ENCODE measurements at regions not wholly inside any gene's neighbourhood (a gene's known extent, or its start where the extent isn't known, plus 50 kb on each side); places are given as distances from the start of the nearest gene placed in this dataset.

GRCh38 chr12:108046135-108046534, 83.0 kb upstream of the WSCD2 start:
- Histone ChIP-seq H3K79me2 (ENCODE audit: control insufficient read depth, low read length) (no peaks in the 10 kb centered on the region), H3K4me1 (ENCODE audit: control insufficient read depth, low read length) (no peaks in the 10 kb centered on the region), H3K9me2 (replicated peaks; ENCODE audit: control insufficient read depth, low read length) (no peaks in the 10 kb centered on the region), H3K9me3 (ENCODE audit: control insufficient read depth, insufficient read depth, low read length) (no peaks in the 10 kb centered on the region), H3K27me3 (ENCODE audit: control insufficient read depth, low read length) (peaks cover 5% of the 10 kb centered on the region), H3K36me3 (ENCODE audit: control insufficient read depth, low read length) (no peaks in the 10 kb centered on the region), H3K4me3 (ENCODE audit: low read length) (no peak overlapping the region), H3F3A (ENCODE audit: control insufficient read depth, insufficient read depth) (no peaks in the 10 kb centered on the region), H3K4me2 (ENCODE audit: low read length) (no peak overlapping the region), H3K27ac (ENCODE audit: low read depth, low read length) (no peak overlapping the region), H4K20me1 (ENCODE audit: control insufficient read depth, insufficient read depth, low read depth, low read length) (no peaks in the 10 kb centered on the region)
- TF ChIP-seq EZH2phosphoT487 (IDR thresholded peaks at IDR 0.05; ENCODE audit: borderline replicate concordance, low read length) (no peak), CTCF (IDR thresholded peaks at IDR 0.05; ENCODE audit: low read depth, low read length, poor library complexity, severe bottlenecking) (no peak)

- no peaks in the 10 kb centered on the region for H3K9me2 ChIP-seq (replicated peaks; ENCODE audit: control insufficient read depth, low read length)
These were observed 82.4 kb upstream of the WSCD2 start for GRCh38 chr12:108046650-108047049.

GRCh38 chr12:108047071-108047550, 82.0 kb upstream of the WSCD2 start:
- H3K27ac ChIP-seq (ENCODE audit: low read depth, low read length), result no peak overlapping the region
- no peaks in the 10 kb centered on the region for H3F3A ChIP-seq (ENCODE audit: control insufficient read depth, insufficient read depth)
- no peak overlapping the region for H3K4me2 ChIP-seq (ENCODE audit: low read length)
- no peaks in the 10 kb centered on the region for H4K20me1 ChIP-seq (ENCODE audit: control insufficient read depth, insufficient read depth, low read depth, low read length)
- no peaks in the 10 kb centered on the region for H3K9me2 ChIP-seq (replicated peaks; ENCODE audit: control insufficient read depth, low read length)
- TF ChIP-seq CTCF (IDR thresholded peaks at IDR 0.05; ENCODE audit: low read depth, low read length, poor library complexity, severe bottlenecking), result no peak
- H3K9me3 ChIP-seq (ENCODE audit: control insufficient read depth, insufficient read depth, low read length), result no peaks in the 10 kb centered on the region
- peaks cover 5% of the 10 kb centered on the region for H3K27me3 ChIP-seq (ENCODE audit: control insufficient read depth, low read length)
- no peaks in the 10 kb centered on the region for H3K4me1 ChIP-seq (ENCODE audit: control insufficient read depth, low read length)
- no peaks in the 10 kb centered on the region for H3K79me2 ChIP-seq (ENCODE audit: control insufficient read depth, low read length)
- H3K36me3 ChIP-seq (ENCODE audit: control insufficient read depth, low read length), result no peaks in the 10 kb centered on the region
- H3K4me3 ChIP-seq (ENCODE audit: low read length), result no peak overlapping the region

More at GRCh38 chr12:108046650-108047049, 82.4 kb upstream of the WSCD2 start:
- Histone ChIP-seq H3K36me3 (ENCODE audit: control insufficient read depth, low read length) (no peaks in the 10 kb centered on the region), H3K27ac (ENCODE audit: low read depth, low read length) (no peak overlapping the region), H3K4me3 (ENCODE audit: low read length) (no peak overlapping the region), H4K20me1 (ENCODE audit: control insufficient read depth, insufficient read depth, low read depth, low read length) (no peaks in the 10 kb centered on the region), H3K4me1 (ENCODE audit: control insufficient read depth, low read length) (no peaks in the 10 kb centered on the region), H3K79me2 (ENCODE audit: control insufficient read depth, low read length) (no peaks in the 10 kb centered on the region), H3K9me3 (ENCODE audit: control insufficient read depth, insufficient read depth, low read length) (no peaks in the 10 kb centered on the region), H3K27me3 (ENCODE audit: control insufficient read depth, low read length) (peaks cover 5% of the 10 kb centered on the region), H3K4me2 (ENCODE audit: low read length) (no peak overlapping the region), H3F3A (ENCODE audit: control insufficient read depth, insufficient read depth) (no peaks in the 10 kb centered on the region)
- TF ChIP-seq CTCF (IDR thresholded peaks at IDR 0.05; ENCODE audit: low read depth, low read length, poor library complexity, severe bottlenecking) (no peak), EZH2phosphoT487 (IDR thresholded peaks at IDR 0.05; ENCODE audit: borderline replicate concordance, low read length) (no peak)

- Histone ChIP-seq H3K27me3 (ENCODE audit: control insufficient read depth, low read length) (peaks cover 8% of the 10 kb centered on the region), H3K9me2 (replicated peaks; ENCODE audit: control insufficient read depth, low read length) (no peaks in the 10 kb centered on the region)
These were observed 80.4 kb upstream of the WSCD2 start for GRCh38 chr12:108048686-108049085.

More at GRCh38 chr12:108048686-108049085, 80.4 kb upstream of the WSCD2 start:
- TF ChIP-seq CTCF (IDR thresholded peaks at IDR 0.05; ENCODE audit: low read depth, low read length, poor library complexity, severe bottlenecking) (no peak), EZH2phosphoT487 (IDR thresholded peaks at IDR 0.05; ENCODE audit: borderline replicate concordance, low read length) (no peak)
- Histone ChIP-seq H3K4me2 (ENCODE audit: low read length) (no peak overlapping the region), H3K27ac (ENCODE audit: low read depth, low read length) (no peak overlapping the region), H3K79me2 (ENCODE audit: control insufficient read depth, low read length) (no peaks in the 10 kb centered on the region), H3K4me3 (ENCODE audit: low read length) (no peak overlapping the region), H4K20me1 (ENCODE audit: control insufficient read depth, insufficient read depth, low read depth, low read length) (no peaks in the 10 kb centered on the region), H3K36me3 (ENCODE audit: control insufficient read depth, low read length) (no peaks in the 10 kb centered on the region), H3K4me1 (ENCODE audit: control insufficient read depth, low read length) (no peaks in the 10 kb centered on the region), H3K9me3 (ENCODE audit: control insufficient read depth, insufficient read depth, low read length) (no peaks in the 10 kb centered on the region), H3F3A (ENCODE audit: control insufficient read depth, insufficient read depth) (no peaks in the 10 kb centered on the region)

All from DOHH2 (cell line).